ENCODE measurements at regions not wholly inside any gene's neighbourhood (a gene's known extent, or its start where the extent isn't known, plus 50 kb on each side); places are given as distances from the start of the nearest gene placed in this dataset.

DNA sequence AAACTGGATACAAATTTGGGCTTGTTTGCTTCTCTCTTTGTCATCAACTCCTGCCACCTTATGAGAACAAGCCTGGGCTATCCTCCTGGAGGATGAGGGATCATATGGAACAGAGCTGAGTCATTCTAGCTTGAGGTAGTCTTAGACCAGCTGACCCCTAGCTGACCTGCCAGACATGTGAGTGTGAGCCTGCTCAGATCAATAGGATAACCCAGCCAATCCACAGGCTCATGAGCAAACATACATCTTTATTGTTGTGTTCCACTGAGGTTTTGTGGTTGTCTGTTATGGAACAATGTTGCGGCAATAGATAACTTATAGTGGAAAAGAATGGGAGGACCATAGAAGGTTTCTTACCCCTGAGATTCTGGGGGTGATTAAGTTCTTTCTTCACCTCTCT, 54.5 kb upstream of the FAM180A start:
- TF ChIP-seq JUNB (IDR thresholded peaks at IDR 0.05; ENCODE audit: unreplicated experiment): no peak
- TF ChIP-seq CTCF (conservative IDR thresholded peaks at IDR 0.05; ENCODE audit: low read depth in 2 of 2): no peak
- no peak for TF ChIP-seq EZH2 (IDR thresholded peaks at IDR 0.05; ENCODE audit: low read depth, unreplicated experiment)
- TF ChIP-seq CREB1 (CRISPR knock-in tag; IDR thresholded peaks at IDR 0.05; ENCODE audit: low read depth): no peak
- no peak for TF ChIP-seq POLR2AphosphoS5 (IDR thresholded peaks at IDR 0.05; ENCODE audit: low read depth)
- no peak for TF ChIP-seq EZH2phosphoT487 (IDR thresholded peaks at IDR 0.05; ENCODE audit: unreplicated experiment)
- TF ChIP-seq, protein P1, sequence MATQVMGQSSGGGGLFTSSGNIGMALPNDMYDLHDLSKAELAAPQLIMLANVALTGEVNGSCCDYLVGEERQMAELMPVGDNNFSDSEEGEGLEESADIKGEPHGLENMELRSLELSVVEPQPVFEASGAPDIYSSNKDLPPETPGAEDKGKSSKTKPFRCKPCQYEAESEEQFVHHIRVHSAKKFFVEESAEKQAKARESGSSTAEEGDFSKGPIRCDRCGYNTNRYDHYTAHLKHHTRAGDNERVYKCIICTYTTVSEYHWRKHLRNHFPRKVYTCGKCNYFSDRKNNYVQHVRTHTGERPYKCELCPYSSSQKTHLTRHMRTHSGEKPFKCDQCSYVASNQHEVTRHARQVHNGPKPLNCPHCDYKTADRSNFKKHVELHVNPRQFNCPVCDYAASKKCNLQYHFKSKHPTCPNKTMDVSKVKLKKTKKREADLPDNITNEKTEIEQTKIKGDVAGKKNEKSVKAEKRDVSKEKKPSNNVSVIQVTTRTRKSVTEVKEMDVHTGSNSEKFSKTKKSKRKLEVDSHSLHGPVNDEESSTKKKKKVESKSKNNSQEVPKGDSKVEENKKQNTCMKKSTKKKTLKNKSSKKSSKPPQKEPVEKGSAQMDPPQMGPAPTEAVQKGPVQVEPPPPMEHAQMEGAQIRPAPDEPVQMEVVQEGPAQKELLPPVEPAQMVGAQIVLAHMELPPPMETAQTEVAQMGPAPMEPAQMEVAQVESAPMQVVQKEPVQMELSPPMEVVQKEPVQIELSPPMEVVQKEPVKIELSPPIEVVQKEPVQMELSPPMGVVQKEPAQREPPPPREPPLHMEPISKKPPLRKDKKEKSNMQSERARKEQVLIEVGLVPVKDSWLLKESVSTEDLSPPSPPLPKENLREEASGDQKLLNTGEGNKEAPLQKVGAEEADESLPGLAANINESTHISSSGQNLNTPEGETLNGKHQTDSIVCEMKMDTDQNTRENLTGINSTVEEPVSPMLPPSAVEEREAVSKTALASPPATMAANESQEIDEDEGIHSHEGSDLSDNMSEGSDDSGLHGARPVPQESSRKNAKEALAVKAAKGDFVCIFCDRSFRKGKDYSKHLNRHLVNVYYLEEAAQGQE (IDR thresholded peaks at IDR 0.05; ENCODE audit: unreplicated experiment): no peak
- TF ChIP-seq ZNF331 (CRISPR knock-in tag; IDR thresholded peaks at IDR 0.05; ENCODE audit: low read depth): no peak

All from GM23338 (cell line).